ENCODE measurements at regions not wholly inside any gene's neighbourhood (a gene's known extent, or its start where the extent isn't known, plus 50 kb on each side); places are given as distances from the start of the nearest gene placed in this dataset.

DNA sequence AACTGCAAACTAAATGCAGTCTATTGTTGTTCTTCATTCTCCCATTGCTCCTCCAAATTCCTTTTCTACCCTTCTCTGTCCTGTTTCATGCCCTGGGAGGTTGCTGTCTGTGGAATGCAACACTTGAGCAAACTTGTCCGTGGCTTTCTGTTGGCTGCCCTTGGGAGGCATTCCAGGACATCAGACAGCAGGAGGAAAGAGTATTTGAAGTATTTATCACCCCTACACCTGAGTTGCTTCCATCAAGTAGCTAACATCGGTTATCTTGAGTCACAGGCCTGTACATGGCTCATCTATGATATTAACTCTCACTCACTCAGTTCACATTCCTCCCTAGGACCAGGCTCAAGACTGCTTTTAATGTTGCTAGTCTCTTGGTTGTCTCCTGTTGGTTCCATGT, 803.4 kb upstream of the CDH6 start:
- no peaks in the 10 kb centered on the region for H3K27me3 ChIP-seq (ENCODE audit: insufficient read depth, poor library complexity, severe bottlenecking)
- DNase-seq (ENCODE audit: low read depth in 1 of 2, low spot score in 1 of 2), result no peak
- no peak for TF ChIP-seq SPI1 (IDR thresholded peaks at IDR 0.05; ENCODE audit: borderline replicate concordance, low read depth)
- TF ChIP-seq, protein P1, sequence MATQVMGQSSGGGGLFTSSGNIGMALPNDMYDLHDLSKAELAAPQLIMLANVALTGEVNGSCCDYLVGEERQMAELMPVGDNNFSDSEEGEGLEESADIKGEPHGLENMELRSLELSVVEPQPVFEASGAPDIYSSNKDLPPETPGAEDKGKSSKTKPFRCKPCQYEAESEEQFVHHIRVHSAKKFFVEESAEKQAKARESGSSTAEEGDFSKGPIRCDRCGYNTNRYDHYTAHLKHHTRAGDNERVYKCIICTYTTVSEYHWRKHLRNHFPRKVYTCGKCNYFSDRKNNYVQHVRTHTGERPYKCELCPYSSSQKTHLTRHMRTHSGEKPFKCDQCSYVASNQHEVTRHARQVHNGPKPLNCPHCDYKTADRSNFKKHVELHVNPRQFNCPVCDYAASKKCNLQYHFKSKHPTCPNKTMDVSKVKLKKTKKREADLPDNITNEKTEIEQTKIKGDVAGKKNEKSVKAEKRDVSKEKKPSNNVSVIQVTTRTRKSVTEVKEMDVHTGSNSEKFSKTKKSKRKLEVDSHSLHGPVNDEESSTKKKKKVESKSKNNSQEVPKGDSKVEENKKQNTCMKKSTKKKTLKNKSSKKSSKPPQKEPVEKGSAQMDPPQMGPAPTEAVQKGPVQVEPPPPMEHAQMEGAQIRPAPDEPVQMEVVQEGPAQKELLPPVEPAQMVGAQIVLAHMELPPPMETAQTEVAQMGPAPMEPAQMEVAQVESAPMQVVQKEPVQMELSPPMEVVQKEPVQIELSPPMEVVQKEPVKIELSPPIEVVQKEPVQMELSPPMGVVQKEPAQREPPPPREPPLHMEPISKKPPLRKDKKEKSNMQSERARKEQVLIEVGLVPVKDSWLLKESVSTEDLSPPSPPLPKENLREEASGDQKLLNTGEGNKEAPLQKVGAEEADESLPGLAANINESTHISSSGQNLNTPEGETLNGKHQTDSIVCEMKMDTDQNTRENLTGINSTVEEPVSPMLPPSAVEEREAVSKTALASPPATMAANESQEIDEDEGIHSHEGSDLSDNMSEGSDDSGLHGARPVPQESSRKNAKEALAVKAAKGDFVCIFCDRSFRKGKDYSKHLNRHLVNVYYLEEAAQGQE (IDR thresholded peaks at IDR 0.05; ENCODE audit: insufficient replicate concordance, low read depth), result no peak
- no peak for TF ChIP-seq POLR2AphosphoS5 (IDR thresholded peaks at IDR 0.05; ENCODE audit: low read depth)
- no peak for TF ChIP-seq GABPA (IDR thresholded peaks at IDR 0.05; ENCODE audit: low read depth)
- TF ChIP-seq, protein P2, sequence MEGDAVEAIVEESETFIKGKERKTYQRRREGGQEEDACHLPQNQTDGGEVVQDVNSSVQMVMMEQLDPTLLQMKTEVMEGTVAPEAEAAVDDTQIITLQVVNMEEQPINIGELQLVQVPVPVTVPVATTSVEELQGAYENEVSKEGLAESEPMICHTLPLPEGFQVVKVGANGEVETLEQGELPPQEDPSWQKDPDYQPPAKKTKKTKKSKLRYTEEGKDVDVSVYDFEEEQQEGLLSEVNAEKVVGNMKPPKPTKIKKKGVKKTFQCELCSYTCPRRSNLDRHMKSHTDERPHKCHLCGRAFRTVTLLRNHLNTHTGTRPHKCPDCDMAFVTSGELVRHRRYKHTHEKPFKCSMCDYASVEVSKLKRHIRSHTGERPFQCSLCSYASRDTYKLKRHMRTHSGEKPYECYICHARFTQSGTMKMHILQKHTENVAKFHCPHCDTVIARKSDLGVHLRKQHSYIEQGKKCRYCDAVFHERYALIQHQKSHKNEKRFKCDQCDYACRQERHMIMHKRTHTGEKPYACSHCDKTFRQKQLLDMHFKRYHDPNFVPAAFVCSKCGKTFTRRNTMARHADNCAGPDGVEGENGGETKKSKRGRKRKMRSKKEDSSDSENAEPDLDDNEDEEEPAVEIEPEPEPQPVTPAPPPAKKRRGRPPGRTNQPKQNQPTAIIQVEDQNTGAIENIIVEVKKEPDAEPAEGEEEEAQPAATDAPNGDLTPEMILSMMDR (IDR thresholded peaks at IDR 0.05; ENCODE audit: insufficient read depth, low read length), result no peak
- no peak overlapping the region for H3K27ac ChIP-seq (replicated peaks)
- H3K4me3 ChIP-seq (replicated peaks; ENCODE audit: insufficient read depth, low read length), result no peak overlapping the region

DNA sequence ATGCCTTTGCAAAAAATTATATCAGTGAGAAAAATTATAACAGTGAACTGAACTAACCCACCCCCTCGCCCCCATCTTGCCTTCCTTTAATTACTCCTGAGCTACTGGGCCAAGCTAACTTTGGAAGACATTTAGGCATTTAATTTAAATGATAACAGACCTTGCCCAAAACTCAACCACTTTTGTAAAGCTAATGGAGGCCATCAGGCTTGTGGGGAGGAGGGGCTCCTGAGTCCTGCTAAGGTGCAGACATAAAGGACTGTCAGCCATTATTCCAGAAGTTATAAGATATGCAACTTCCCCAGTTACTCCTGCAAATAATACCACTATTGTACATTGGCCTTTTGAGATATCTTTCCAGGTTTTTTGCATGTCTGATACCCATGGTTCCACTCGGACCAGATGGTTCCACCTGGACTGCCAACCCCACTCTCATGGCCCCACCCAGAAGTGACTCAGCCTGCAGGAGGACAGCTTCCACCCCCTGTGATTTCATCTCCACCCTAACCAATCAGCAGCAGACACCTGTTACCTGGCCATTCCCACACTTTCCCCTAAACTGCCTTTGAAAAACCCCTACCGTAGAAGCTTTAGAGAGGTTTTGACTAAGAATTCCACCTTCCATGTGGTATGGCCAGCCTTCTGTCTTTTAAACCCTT, 805.4 kb upstream of the CDH6 start:
- TF ChIP-seq GABPA (IDR thresholded peaks at IDR 0.05; ENCODE audit: low read depth), result no peak
- TF ChIP-seq SPI1 (IDR thresholded peaks at IDR 0.05; ENCODE audit: borderline replicate concordance, low read depth), result no peak
- TF ChIP-seq, protein P2 (IDR thresholded peaks at IDR 0.05; ENCODE audit: insufficient read depth, low read length), result no peak
- no peak for TF ChIP-seq POLR2AphosphoS5 (IDR thresholded peaks at IDR 0.05; ENCODE audit: low read depth)
- TF ChIP-seq, protein P1 (IDR thresholded peaks at IDR 0.05; ENCODE audit: insufficient replicate concordance, low read depth), result no peak
- H3K27me3 ChIP-seq (ENCODE audit: insufficient read depth, poor library complexity, severe bottlenecking), result no peaks in the 10 kb centered on the region
- DNase-seq (ENCODE audit: low read depth in 1 of 2, low spot score in 1 of 2), result no peak
- no peak overlapping the region for H3K4me3 ChIP-seq (replicated peaks; ENCODE audit: insufficient read depth, low read length)
- H3K27ac ChIP-seq (replicated peaks), result no peak overlapping the region

DNA sequence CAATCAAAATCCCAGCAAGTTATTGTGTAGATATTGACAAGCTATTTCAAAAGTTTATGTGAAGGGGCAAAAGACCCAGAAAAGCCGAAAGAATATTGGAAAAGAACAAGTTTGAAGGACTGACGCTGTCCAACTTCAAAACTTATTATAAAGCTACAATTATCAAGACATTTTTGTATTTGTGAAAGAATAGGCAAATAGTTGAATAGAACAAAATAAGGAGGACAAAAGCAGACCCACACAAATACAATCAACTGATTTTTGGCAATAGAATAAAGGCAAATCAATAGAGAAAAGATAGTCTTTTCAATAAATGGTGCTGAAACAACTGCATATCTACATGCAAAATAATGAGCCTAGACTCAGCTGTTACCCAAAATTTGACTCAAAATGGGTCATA, 807.7 kb upstream of the CDH6 start:
- H3K27me3 ChIP-seq (ENCODE audit: insufficient read depth, poor library complexity, severe bottlenecking), result no peaks in the 10 kb centered on the region
- H3K27ac ChIP-seq (replicated peaks), result no peak overlapping the region
- DNase-seq (ENCODE audit: low read depth in 1 of 2, low spot score in 1 of 2), result no peak
- TF ChIP-seq POLR2AphosphoS5 (IDR thresholded peaks at IDR 0.05; ENCODE audit: low read depth), result no peak
- TF ChIP-seq, protein P1 (IDR thresholded peaks at IDR 0.05; ENCODE audit: insufficient replicate concordance, low read depth), result peak; percentile 44
- H3K4me3 ChIP-seq (replicated peaks; ENCODE audit: insufficient read depth, low read length), result no peak overlapping the region

Data from HL-60 (cell line).